ENCODE measurements at regions not wholly inside any gene's neighbourhood (a gene's known extent, or its start where the extent isn't known, plus 50 kb on each side); places are given as distances from the start of the nearest gene placed in this dataset.

DNA sequence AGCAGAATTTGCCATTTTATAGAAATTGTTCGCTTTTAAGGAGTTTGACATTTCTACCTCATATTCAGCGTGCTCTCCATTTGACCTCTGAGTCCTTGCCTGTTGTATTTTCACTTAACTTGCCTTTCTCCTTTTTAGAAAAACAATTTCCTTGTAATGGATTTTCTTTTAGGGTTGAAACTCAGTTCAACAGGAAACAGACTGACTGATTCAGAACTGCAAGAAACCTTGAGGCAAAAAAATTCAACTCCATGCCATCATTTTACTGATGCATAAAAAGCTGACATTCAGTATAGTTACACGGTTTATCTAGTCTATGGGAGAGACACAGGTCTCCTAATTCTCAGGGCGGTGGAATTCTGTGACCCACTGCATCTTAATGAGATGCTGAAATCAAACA, 59.8 kb downstream of the MRPS30 start:
- peaks cover 1% of the 10 kb centered on the region for H3K27me3 Mint-ChIP-seq
- intact Hi-C loops (cut with micrococcal nuclease): no loop called here
- H3K9me3 Mint-ChIP-seq: no peaks in the 10 kb centered on the region
- H3K36me3 Mint-ChIP-seq: no peaks in the 10 kb centered on the region
- ChIA-PET POLR2A (no interaction called here), CTCF (no interaction called here)
- H3K4me3 Mint-ChIP-seq: no peak overlapping the region
- H3K27ac Mint-ChIP-seq: no peak overlapping the region
- DNase-seq: no peak
- H3K4me1 Mint-ChIP-seq (ENCODE audit: low read depth): peaks cover 2% of the 10 kb centered on the region

GRCh38 chr5:44869928-44870327, 61.2 kb downstream of the MRPS30 start:
- DNase-seq: no peak
- no peak overlapping the region for H3K27ac Mint-ChIP-seq
- H3K9me3 Mint-ChIP-seq: no peaks in the 10 kb centered on the region
- H3K4me3 Mint-ChIP-seq: no peak overlapping the region
- intact Hi-C loops (cut with micrococcal nuclease): no loop called here
- peaks cover 6% of the 10 kb centered on the region for H3K4me1 Mint-ChIP-seq (ENCODE audit: low read depth)
- POLR2A ChIA-PET: no interaction called here
- H3K27me3 Mint-ChIP-seq: peaks cover 1% of the 10 kb centered on the region
- CTCF ChIA-PET: no interaction called here
- no peaks in the 10 kb centered on the region for H3K36me3 Mint-ChIP-seq

DNA sequence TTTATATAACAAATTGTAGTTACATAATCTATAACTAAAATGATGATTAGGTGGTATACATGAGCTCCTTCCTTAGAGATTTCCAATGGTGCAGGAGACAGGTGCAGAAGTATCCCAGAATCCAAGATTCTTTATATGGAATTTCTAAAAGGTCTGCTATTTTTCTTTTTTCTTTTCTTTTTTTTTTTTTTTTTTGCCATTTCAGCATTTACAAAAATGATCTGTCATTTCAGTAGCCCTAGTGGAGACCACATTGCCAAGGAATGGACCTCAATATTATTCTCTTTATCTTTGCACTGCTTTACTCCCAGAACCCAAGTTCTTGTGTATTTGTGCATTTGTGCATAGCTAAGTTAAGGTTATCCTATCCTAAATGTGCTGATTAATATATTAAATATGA, 61.7 kb downstream of the MRPS30 start:
- POLR2A ChIA-PET: no interaction called here
- H3K4me1 Mint-ChIP-seq (ENCODE audit: low read depth): peaks cover 7% of the 10 kb centered on the region
- no peaks in the 10 kb centered on the region for H3K9me3 Mint-ChIP-seq
- H3K4me3 Mint-ChIP-seq: no peak overlapping the region
- intact Hi-C loops (cut with micrococcal nuclease): no loop called here
- no peak overlapping the region for H3K27ac Mint-ChIP-seq
- no peak for DNase-seq
- CTCF ChIA-PET: interaction anchor here (1.6 kb wide), 1 partner anchor 8 kb away, joined by 4 read pairs; no protein-coding TSS in a partner anchor
- peaks cover 1% of the 10 kb centered on the region for H3K27me3 Mint-ChIP-seq
- H3K36me3 Mint-ChIP-seq: no peaks in the 10 kb centered on the region

GRCh38 chr5:44871401-44871800, 62.7 kb downstream of the MRPS30 start:
- CTCF ChIA-PET: interaction anchor here (1.6 kb wide), 1 partner anchor 9 kb away, joined by 4 read pairs; no protein-coding TSS in a partner anchor
- H3K4me3 Mint-ChIP-seq: no peak overlapping the region
- H3K27me3 Mint-ChIP-seq: peaks cover 1% of the 10 kb centered on the region
- H3K36me3 Mint-ChIP-seq: peaks cover 2% of the 10 kb centered on the region
- H3K27ac Mint-ChIP-seq: no peak overlapping the region
- intact Hi-C loops (cut with micrococcal nuclease): no loop called here
- POLR2A ChIA-PET: no interaction called here
- peaks cover 4% of the 10 kb centered on the region for H3K9me3 Mint-ChIP-seq
- DNase-seq: no peak
- peaks cover 15% of the 10 kb centered on the region for H3K4me1 Mint-ChIP-seq (ENCODE audit: low read depth)

GRCh38 chr5:44875661-44876605, 67.2 kb downstream of the MRPS30 start:
- Mint-ChIP-seq H3K36me3 (peaks cover 2% of the 10 kb centered on the region), H3K9me3 (peaks cover 4% of the 10 kb centered on the region), H3K4me1 (ENCODE audit: low read depth) (peaks cover 16% of the 10 kb centered on the region), H3K27ac (peak overlapping the region; percentile 81), H3K4me3 (peak overlapping the region; percentile 30), H3K27me3 (no peaks in the 10 kb centered on the region)
- DNase-seq: peak; percentile 33
- ChIA-PET CTCF (interaction anchor here (0.6 to 1.0 kb wide), 2 partner anchors 13 to 24 kb away, joined by 3 read pairs; no protein-coding TSS in a partner anchor), POLR2A (interaction anchor here (0.8 kb wide), 1 partner anchor 67 kb away, joined by 3 read pairs; no protein-coding TSS in a partner anchor)
- intact Hi-C loops (cut with micrococcal nuclease): loop anchor here (1.0 kb wide), 2 partner anchors 10 to 68 kb away; partner anchors contain the start of gene MRPS30

DNA sequence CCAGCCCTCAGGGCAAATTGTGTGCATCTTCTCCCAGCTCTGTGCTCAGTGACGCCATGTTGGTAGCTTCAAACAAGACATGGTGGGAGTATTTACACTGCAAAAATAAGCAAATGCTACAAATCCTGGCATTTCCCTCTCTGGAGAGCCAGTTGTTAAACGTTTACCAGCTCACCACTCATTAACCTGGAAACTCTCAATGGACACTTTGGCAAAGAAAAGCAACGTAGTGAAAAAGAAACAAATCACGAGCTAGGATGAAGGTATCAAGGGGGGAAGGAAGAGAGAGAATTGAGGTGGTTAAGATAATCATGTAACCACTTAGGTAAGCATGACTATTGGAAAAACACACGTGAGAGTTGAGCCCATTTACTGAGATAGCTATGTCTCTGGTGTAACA, 72.5 kb downstream of the MRPS30 start:
- Mint-ChIP-seq H3K27ac (no peak overlapping the region), H3K36me3 (no peaks in the 10 kb centered on the region), H3K4me3 (no peak overlapping the region), H3K27me3 (no peaks in the 10 kb centered on the region), H3K9me3 (peaks cover 7% of the 10 kb centered on the region), H3K4me1 (ENCODE audit: low read depth) (peaks cover 4% of the 10 kb centered on the region)
- DNase-seq: no peak
- intact Hi-C loops (cut with micrococcal nuclease): no loop called here
- CTCF ChIA-PET: no interaction called here
- POLR2A ChIA-PET: no interaction called here

DNA sequence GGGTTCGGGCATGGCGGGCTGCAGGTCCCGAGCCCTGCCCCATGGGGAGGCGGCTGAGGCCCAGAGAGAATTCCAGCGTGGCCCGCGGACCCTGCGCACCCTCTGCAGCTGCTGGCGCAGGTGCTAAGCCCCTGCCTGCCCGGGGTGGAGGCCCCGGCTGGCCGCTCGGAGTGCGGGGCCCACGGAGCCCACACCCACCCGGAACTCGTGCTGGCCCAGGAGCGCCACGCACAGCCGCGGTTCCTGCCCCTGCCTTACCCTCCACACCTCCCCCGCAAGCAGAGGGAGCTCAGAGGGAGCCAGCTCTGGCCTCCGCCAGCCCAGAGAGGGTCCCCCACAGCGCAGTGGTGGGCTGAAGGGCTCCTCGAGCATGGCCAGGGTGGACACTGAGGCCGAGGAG, 75.3 kb downstream of the MRPS30 start:
- CTCF ChIA-PET: no interaction called here
- Mint-ChIP-seq H3K27ac (no peak overlapping the region), H3K9me3 (peaks cover 6% of the 10 kb centered on the region), H3K36me3 (no peaks in the 10 kb centered on the region), H3K4me1 (ENCODE audit: low read depth) (no peaks in the 10 kb centered on the region), H3K4me3 (no peak overlapping the region), H3K27me3 (no peaks in the 10 kb centered on the region)
- POLR2A ChIA-PET: no interaction called here
- intact Hi-C loops (cut with micrococcal nuclease): no loop called here
- no peak for DNase-seq

DNA sequence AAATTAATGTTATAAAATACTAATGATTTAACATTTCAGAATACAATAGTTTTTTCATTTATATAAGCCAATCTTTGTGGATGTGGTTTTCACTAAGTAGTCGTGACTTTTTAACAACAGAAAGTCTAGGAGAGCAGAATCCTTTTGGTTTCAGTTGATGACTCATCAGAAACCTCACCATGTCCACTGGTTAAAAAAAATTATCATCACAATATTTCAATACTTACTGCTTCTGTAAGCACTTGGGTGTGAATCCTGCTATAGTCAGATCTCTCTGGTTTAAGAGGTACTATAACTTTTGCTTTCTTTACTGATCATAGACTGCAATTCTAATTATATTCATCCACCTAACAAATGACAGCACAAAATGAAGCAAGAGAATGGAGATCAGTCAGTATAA, 77.2 kb downstream of the MRPS30 start:
- H3K4me1 Mint-ChIP-seq (ENCODE audit: low read depth): no peaks in the 10 kb centered on the region

DNA sequence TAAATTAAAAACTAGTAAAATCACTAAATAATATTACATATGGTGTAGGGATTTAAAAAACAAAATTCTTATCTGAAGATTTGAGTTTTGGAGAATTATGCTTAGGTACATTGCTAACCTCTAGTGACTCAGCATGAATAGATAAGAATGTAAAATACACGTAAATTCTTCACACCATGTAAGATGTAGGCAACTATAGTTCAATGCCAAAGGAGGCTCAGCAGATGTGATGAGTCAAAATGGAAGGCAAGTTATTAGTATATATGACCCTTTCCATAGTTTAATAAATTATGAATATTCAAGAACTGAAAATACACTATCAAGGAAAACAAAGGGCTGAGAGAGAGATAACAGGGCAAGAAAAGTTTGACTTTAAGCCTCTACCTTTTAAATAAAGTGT, 79.0 kb downstream of the MRPS30 start:
- Mint-ChIP-seq H3K4me3 (no peak overlapping the region), H3K4me1 (ENCODE audit: low read depth) (no peaks in the 10 kb centered on the region), H3K27ac (no peak overlapping the region), H3K36me3 (no peaks in the 10 kb centered on the region), H3K27me3 (no peaks in the 10 kb centered on the region), H3K9me3 (peaks cover 6% of the 10 kb centered on the region)
- DNase-seq: no peak
- ChIA-PET POLR2A (no interaction called here), CTCF (no interaction called here)
- intact Hi-C loops (cut with micrococcal nuclease): no loop called here

More for the DNA sequence above, 77.2 kb downstream of the MRPS30 start:
- H3K27me3 Mint-ChIP-seq: no peaks in the 10 kb centered on the region
- CTCF ChIA-PET: no interaction called here
- intact Hi-C loops (cut with micrococcal nuclease): loop anchor here (1.0 kb wide), 1 partner anchor 11 kb away; no protein-coding TSS in a partner anchor
- POLR2A ChIA-PET: no interaction called here
- H3K36me3 Mint-ChIP-seq: no peaks in the 10 kb centered on the region
- no peak overlapping the region for H3K27ac Mint-ChIP-seq
- H3K9me3 Mint-ChIP-seq: peaks cover 6% of the 10 kb centered on the region
- no peak overlapping the region for H3K4me3 Mint-ChIP-seq
- no peak for DNase-seq

GRCh38 chr5:44888435-44888834, 79.7 kb downstream of the MRPS30 start:
- no peak overlapping the region for H3K27ac Mint-ChIP-seq
- intact Hi-C loops (cut with micrococcal nuclease): no loop called here
- DNase-seq: no peak
- no peaks in the 10 kb centered on the region for H3K4me1 Mint-ChIP-seq (ENCODE audit: low read depth)
- ChIA-PET CTCF (no interaction called here), POLR2A (no interaction called here)
- no peaks in the 10 kb centered on the region for H3K27me3 Mint-ChIP-seq
- H3K36me3 Mint-ChIP-seq: no peaks in the 10 kb centered on the region
- H3K9me3 Mint-ChIP-seq: peaks cover under 1% of the 10 kb centered on the region
- H3K4me3 Mint-ChIP-seq: no peak overlapping the region

DNA sequence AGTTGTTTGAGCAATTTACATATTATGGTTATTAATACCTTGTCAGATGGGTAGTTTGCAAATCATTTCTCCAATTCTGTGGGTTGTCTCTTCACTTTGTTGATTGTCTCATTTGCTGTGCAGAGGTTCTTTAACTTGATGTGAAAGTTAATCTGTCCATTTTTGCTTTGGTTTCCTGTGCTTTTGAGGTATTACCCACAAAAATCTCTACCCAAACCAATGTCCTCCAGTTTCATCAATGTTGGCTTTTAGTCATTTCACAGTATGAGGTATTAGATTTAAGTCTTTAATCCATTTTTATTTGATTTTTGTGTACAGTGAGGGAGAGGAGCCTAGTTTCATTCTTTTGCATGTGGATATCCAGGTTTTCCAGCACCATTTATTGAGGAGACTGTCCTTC, 82.4 kb downstream of the MRPS30 start:
- Mint-ChIP-seq H3K27ac (no peak overlapping the region), H3K4me3 (no peak overlapping the region), H3K4me1 (ENCODE audit: low read depth) (no peaks in the 10 kb centered on the region), H3K36me3 (no peaks in the 10 kb centered on the region), H3K27me3 (no peaks in the 10 kb centered on the region), H3K9me3 (no peaks in the 10 kb centered on the region)
- no peak for DNase-seq
- POLR2A ChIA-PET: no interaction called here
- CTCF ChIA-PET: no interaction called here
- intact Hi-C loops (cut with micrococcal nuclease): no loop called here

DNA sequence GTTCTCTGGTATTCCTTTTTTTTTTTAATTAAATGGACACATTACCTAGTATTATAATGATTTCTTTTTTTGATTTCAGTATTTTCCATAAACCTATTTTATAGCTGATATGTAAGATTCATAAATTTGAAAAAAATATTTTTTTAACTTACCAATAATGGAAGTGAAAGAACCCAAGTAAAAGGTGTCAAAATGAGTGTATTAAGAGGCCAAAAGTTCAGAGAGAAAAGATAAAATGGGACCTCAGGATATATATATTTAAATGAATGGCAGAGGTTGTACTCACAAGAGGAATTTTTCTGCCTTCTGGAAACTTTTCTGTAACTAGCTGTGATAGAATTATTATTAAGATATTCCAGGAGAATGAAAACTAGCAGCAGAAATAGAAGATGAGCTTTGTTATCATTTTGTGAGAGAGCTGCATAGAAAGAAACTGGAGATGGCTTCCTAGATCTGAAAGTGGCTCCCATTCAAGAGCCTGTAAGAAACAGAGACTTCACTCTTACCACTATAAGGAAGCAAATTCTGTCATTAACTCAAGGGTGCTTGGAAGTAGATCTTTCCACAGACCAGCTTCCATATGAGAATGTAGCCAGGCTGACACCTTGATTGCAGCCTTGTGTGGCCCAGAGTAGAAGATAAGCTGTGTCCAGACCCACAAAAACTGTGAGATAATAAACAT, 91.7 kb downstream of the MRPS30 start:
- Mint-ChIP-seq H3K4me1 (ENCODE audit: low read depth) (peaks cover 2% of the 10 kb centered on the region), H3K27ac (no peak overlapping the region), H3K4me3 (no peak overlapping the region)

More for the DNA sequence above, 91.7 kb downstream of the MRPS30 start:
- intact Hi-C loops (cut with micrococcal nuclease): no loop called here
- Mint-ChIP-seq H3K27me3 (no peaks in the 10 kb centered on the region), H3K9me3 (no peaks in the 10 kb centered on the region), H3K36me3 (no peaks in the 10 kb centered on the region)
- ChIA-PET CTCF (no interaction called here), POLR2A (no interaction called here)
- DNase-seq: no peak
